ENCODE measurements at regions not wholly inside any gene's neighbourhood (a gene's known extent, or its start where the extent isn't known, plus 50 kb on each side); places are given as distances from the start of the nearest gene placed in this dataset.

DNA sequence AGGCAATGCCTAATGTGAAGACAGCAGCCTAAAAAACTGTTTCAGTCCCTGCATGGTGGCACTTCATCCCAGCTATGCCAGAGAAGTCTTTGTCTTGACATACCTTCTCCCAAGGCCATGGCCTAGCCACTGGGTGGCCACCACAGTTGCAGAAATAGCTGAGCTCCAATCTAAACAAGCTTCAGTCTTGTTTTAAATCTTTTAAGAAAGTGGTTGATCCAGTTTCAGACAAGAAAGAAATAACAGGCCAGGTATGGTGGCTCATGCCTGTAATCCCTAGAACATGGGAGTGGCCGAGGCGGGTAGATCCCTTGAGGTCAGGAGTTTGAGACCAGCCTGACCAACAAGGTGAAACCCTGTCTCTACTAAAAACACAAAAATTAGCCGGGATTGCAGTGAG is 600.0 kb upstream of the PLXNA2 start:
- no peak for DNase-seq (ENCODE audit: low read depth)

DNA sequence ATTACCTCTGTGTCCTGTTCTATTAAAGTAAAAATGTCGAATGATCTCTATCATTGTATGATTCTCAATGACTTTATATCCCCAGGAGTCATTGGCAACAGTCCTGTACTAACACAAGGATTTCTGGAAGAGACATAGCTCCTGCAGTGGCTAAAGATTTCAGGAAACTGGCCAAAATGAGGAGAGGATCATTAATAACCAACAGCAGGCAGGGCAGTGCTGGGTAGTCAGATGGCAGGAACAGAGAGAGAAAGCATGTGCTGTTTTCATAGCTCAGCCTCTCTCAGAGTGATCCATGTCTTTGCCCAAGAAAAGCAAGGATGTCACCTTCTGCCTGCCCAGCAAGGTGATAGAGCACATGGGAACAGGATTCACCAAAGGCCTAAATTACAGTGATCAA is 604.7 kb upstream of the PLXNA2 start:
- DNase-seq (ENCODE audit: low read depth), result no peak

DNA sequence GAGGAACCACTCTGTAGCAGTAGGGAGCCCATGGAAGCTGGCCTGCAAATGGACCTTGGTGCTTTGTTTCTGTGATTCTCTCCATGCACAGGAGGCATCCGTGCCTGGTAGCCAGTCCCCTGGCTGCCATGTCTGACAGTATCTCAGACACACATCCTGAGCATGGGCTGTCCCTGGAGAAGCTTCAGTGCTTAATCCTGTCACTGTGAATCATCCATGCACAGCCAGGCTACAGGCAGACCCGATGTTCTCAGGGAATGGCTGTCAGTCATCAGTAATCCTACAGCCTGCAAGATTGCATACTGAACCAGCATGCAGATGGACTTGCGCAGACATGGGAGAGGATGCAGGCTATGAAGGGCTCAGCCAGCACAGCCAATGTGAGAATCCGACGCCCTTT is 606.3 kb upstream of the PLXNA2 start:
- no peak for DNase-seq (ENCODE audit: low read depth)

DNA sequence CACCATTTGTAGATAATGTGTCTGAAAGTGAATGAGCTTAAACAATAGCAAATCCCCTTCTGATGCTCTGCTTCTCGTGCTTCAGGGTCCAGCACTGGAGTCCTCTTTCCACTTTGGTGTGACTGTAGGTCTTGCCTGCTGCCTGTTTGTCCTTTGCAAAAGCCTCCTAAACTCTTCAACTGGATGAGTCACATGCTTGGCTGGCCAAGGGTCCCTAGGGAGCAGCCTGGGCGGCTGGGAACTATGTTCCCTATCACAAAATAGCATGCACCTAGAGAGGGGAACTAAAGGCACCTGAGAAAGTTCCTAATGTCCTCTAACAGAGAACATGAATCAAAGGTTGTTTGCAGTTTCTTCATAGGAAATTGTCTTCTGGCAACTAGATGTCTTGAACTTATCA is 607.2 kb upstream of the PLXNA2 start:
- no peak for DNase-seq (ENCODE audit: low read depth)

DNA sequence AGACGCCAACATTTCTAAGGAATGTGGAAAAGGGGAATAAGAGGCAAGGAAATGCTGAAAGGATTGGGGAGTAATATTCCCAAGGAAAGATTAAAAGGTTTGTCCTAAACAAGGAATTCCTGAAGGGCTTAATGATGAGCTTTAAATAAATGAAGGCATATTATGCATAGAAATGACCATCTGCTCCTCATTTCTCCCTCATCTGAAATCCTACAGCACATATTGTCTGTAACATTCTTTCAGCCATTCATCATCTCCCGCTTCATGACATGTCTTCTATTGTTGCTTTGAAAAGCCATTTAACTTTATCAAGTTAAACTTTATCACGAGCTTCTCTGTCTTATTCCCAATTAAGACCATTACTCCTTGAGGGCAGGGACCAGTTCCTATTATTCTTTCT is 608.7 kb upstream of the PLXNA2 start:
- DNase-seq (ENCODE audit: low read depth), result no peak

DNA sequence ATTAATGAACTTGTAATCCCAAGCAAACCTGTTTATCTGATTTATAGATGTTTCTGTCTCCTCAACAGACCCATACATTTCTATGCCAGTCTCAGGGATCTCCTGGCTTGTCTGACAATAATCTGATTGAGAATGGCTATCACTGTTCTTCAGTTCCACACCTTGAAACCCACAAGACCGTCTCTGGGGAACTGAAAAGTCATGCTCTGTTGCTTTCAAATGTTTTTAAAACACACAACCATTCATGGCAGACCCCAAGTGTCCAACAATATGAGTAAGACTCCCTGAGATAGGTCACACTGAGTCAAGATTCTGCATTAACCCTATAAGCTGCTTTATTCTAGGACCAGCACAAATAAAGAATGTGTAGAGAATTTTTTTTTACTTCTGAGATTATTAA is 611.2 kb upstream of the PLXNA2 start:
- no peak for DNase-seq (ENCODE audit: low read depth)

DNA sequence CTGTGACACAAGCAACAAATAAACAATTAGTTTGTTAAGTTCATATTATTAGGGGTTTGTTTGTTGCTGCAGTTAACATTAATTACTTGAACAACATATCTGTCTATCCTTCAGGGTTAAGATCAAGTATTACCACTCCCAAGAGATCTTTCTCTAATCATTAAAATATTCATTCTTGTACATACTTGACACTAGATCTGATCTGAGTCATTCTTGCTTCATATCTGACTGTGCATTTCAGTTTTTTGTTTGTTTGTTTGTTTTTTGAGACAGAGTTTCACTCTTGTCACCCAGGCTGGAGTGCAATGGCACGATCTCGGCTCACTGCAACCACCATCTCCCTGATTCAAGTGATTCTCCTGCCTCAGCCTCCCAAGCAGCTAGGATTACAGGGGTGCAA is 613.3 kb upstream of the PLXNA2 start:
- no peak for DNase-seq (ENCODE audit: low read depth)

DNA sequence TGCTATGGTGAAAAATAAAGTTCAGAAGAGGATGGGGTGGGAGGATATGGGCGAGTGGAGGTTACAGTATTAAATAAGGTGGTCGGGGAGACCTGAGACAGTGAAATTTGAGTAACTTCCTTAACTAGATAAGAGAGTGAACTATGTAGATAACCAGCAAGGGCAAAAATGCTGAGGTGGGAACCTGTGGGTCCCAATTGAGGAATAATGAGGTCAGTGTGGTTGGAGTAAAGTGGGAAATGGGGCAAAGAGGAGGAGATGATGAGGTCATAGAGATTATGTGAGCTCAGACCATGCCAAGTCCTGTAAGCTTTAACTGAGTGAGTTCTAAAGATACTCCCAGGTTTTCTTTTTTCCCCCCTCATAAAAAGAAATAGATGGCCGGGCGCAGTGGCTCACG is 614.6 kb upstream of the PLXNA2 start:
- no peak for DNase-seq (ENCODE audit: low read depth)

DNA sequence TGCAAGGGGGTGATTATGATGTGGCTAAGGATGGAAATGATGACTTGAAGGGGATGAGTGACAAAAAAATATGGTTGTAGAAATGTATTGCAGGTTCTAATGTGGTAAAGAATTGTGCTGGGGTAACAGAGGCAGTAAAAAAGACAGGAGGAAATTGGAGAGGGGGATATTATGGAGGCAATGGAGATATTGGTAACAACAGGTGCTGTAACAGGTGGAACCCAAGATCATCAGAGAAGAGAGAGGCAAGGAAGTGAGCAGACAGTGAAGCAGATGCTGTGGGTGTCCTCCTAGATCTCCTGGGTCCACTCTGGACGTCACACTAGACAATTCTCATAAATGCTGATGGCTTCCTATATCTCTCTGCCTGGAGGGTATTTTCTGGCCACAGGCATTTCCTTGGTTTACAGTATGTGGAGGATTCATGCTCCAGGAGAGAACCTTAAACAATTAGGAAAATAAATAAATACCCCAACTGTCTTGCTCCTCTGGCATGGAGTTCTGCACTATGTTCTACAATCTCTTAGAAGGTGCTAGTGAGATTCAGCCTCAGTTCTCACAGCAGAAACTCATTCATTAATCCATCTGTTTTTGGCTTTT is 620.3 kb upstream of the PLXNA2 start:
- DNase-seq (ENCODE audit: low read depth), result no peak

DNA sequence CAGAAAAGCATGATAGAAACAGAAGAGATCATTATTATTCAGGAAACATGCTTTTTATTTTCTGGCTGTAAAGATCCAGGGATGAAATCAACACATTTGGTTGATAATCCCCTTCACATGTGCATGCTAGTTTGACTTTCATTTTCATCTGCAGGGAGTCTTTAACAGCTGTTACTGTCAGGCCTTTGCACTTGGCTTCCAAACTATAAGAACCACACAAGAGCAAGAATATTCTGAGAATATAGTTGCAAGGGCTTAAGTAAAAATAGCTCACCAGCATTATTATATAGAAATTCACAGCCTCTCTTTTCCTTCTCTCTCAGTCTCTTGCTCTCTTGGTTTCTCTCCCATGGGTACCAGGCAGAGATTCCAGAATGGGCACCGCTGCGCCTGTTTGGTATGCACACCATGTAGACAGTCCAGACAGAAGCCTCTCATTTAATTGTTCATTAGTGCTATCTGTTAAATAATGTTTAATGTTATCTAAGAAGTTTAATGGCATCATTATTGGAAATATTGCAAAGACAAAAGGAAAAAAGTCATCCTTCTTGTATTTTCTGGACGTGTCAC is 622.3 kb upstream of the PLXNA2 start:
- DNase-seq (ENCODE audit: low read depth), result no peak

DNA sequence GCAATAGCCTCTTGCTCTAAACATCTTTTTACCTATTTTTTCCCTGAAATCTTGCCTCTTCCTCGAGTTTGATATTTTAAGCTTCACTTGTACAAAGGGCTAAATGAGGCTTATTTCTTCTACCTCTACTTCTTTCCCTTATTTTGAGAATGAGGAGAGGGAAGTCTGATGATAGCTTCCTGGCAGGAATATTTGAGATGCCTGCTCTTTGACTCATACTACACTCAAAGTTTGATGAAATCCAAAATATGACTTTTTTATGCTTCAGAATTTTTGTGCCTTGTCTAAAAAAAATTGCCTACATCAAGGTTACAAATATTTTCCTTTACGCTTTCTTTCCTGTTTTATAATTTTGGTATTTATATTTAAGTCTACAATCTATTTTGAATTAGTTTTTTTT is 624.4 kb upstream of the PLXNA2 start:
- DNase-seq (ENCODE audit: low read depth), result no peak

DNA sequence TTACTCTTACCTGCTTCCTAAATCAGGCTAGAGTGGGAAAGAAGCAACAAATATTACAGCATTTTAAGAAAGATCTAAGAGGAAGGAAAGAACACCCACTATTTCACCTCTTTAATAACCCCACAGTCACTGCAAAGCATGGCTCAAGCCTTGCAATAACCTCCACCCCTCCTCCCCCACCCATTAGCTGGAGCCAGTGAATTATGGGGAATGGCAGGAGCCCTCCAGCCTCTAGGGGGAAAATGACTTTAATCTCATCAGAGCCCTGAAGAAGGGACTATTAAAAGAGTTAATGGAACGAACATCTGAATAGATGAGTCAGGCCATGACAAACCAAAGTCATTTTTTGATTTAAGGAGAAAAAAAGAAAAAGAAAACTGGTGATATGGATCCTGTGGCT is 630.7 kb upstream of the PLXNA2 start:
- no peak for DNase-seq (ENCODE audit: low read depth)

DNA sequence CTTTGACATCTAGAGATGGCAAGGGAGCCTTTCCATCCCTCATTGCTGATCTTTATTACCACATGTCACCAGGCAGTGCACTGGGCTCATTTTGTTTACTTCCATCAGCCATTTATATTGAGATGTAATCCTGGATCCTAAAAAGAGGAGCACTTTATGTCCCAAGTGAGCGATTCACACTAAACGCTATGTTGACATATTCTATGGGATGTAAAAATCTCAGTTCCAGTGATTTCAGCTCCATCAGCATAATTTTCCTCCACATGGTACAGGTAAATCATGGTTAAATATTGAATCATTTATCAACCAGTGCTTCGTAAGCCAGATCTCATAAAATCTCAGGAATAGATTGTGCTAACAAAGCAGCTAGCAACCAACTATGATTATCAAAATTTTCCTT is 634.8 kb upstream of the PLXNA2 start:
- DNase-seq (ENCODE audit: low read depth), result no peak

DNA sequence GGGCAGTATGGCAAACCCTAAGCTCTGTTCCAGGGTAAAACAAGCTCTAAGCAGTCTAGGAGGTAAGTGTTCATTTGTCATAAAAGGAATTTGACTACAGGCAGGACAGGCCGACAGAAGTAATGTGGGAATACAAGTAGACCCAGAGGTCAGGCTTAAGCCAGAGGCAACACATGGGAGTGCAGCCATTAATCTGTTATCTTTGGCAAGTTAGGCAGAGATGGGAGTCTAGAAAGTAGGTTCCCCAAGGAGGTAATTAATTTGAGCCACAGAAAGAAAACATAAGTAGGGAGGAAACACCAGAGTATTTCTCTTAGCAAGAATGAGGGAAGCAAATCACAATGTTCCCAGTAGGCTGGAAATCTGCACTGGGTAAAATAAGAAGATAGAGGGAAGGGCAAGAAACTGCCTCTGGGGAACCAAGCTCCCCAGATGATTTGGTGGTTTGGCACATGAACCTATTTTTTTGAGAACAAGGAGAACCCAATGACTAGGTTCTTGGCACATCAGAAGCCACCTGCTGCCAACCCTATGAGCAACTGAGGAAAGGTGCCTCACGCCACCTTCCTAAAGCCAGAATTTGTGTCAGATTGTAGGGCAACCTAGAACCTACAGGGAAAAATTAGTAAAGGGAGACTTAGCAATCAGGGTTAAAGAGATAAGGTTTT is 636.4 kb upstream of the PLXNA2 start:
- no peak for DNase-seq (ENCODE audit: low read depth)

DNA sequence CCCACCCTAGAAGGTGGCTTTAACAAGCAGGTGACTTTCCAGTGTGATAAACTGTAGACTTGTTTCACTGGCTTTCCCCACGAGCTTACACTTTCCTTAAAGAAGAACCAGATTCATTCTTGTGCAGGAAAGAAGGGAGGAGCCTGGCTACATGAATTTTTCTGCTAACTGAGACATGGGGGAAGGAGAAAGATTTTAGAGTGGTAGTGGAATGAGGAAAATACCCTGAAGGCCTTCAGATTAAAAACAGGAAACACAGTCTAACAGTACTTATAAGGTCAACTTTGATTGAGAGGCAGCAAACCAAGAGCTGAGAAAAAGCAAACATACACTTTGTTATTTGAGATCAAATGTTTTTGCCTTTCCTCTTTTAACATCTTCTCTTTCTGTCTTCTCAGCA is 640.9 kb upstream of the PLXNA2 start:
- no peak for DNase-seq (ENCODE audit: low read depth)

DNA sequence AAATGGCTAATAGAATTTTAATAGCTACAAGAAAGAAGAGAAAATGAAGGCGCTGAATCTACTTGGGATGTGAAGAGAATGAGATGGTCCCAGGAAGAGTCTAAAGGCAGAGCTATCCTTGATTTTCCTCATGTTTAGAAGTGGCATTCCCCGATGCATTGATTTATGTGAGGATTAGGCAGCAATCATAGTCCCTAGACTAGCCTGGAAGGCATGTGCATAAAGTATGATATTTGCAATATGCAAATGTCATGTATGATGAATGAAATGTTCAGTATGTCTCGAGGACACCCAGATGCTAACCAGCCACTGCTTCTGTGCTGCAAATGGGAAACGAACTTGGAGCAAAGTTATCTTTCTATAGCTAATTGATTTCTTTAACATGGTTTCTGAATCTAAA is 641.5 kb upstream of the PLXNA2 start:
- no peak for DNase-seq (ENCODE audit: low read depth)

DNA sequence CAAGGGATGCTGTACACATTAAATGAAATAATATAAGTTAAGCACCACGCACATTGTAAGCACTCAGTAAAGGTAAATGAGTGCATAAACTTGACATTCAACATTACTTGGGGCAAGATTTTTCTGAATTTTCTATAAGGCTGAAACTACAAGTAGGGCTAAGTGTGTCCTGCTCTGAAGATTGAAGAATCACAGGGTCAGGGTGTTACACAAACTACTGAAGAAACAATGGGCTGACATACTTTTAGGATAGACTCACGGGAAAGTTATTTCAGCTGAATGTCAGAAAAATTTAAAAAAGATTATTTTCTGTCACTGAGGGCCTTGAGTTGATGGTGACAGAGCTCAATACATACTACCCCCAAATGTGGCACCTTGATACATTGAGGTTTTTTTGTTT is 644.2 kb upstream of the PLXNA2 start:
- DNase-seq (ENCODE audit: low read depth), result no peak

DNA sequence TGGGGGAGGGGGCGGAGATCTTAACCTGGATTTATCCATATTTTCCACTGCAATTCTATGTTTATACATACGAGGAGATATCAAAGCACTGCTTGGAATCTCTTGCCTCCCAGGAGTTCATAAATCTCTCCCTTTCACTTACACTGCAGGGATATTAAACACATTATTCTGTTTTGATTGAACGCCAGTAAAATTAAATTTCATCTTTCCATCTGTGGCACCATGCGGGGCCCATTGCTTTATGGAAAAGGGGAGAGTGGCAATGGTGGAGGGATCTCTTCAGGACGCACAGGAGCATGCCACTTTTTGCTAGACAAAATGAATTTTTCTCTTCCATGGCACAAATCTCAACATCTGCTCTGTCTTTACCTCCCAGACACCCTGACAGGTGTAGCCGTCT is 648.0 kb upstream of the PLXNA2 start:
- no peak for DNase-seq (ENCODE audit: low read depth)

DNA sequence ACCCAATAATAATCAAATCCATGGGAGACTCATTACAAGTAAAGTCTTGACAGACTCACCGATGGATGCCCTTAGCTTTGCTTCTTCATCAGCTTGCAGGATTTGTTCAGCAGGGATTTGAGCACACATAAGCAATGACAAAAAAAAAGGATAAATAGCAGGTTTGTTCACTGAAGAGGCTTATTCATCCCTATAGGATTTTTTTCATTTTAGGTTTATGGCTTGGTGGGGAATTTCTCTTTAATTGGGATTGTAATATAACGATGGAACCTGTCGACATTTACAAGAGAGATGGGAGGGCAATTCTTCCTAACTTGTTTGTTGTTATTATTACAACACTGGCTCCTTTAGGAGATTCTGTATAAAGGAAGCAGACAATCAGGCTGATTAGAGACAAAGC is 649.1 kb upstream of the PLXNA2 start:
- DNase-seq (ENCODE audit: low read depth), result no peak

DNA sequence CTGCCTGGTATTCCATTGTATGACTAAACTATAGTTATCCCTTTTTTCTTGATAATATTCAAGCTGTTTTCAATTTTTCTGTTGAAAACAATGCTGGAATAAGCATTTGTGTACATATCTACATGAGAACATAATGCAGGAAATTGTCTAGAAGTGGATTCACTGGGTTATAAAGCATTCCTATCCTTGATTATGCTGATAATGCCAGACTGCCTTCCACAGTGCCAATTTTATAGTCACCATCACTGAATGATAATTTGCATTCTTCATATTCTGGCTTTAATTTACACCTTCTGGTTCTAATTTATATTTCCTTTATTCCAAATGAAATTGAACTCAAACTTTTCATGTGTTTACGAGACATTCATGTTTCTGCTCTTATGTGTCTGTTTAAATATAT is 651.0 kb upstream of the PLXNA2 start:
- DNase-seq (ENCODE audit: low read depth), result no peak

DNA sequence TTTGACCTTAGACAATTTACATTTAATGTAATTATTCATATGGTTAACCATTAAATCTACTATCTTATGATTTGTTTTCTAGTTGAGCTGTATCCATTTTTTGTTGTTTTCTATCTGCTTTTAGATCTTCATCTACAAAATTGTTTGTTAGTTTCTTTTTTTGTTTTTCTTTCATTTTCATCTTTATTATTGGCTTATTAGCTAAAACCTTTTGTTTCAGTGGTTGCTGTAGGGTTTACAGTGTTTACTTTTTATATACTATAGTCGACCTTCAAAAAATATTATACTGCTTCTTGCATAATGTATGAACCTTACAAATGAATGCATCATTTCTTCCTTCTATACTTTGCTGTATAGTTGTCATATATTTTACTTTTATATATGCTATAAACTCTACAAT is 651.6 kb upstream of the PLXNA2 start:
- no peak for DNase-seq (ENCODE audit: low read depth)

DNA sequence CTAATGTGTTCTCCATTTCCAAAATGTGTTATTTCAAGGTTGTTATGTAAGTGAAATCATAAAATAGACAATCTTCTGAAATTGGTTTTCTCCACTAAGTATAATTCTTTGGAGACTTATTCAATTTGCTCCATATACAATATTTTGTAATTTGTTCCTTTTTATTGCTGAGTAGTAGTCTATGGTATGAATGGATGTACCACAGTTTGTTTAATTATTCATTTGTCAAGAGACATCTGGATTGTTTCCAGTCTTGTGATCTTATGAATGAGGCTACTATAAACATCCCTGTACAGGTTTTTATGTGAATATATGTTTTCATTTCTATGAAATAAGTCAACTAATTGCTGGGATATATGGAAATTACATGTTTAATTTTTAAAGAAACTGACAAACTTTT is 652.6 kb upstream of the PLXNA2 start:
- DNase-seq (ENCODE audit: low read depth), result no peak

DNA sequence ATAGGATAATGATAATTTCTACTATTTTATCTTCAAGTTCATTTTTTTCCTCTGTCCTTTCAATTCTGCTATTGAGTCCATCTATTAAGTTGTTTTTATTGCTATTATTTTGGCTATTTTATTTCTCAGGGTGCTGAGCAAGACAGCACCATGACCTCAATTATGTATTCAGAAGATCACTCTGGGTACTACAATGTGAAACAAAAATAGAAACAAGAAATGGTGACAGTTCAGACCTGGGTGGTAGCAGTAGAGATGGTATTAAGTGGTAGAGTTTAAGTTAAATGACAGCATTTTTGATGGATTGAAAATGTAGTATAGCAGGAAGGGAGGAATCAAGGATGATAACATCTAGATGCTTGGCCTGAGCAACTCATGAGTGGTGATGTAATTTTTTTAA is 655.3 kb upstream of the PLXNA2 start:
- no peak for DNase-seq (ENCODE audit: low read depth)

DNA sequence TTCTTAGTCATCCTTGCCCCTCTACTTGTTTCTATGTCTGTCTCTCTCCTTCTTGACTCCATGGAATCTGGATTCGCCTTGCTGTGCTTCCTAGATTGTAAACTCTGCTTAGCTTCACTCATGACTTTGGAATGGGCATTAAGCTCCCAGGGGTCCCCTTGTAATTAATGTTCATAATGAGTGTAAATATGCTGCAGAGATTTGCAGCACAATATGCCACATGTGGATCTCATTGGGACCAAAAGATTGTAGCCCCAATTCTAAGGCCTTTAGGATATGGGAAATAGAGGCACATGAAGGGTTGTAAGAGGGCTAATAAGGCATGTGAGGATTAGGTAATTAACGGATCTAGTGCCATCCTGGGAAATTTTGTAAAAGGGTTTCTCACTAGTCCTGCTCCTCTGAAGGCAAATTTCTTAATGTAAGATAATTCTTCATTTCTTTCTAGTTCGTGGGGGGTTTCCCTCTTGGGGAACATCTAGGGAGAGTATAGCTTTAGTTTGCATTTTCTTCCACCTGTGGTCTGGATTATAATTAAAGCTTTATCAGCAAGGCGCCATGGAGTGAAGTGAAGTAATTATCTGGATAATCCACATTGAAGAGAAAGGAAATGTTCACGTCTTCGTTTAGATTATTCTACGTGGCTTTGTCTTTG is 659.2 kb upstream of the PLXNA2 start:
- DNase-seq (ENCODE audit: low read depth), result no peak
